HCT116 (cell line): ENCODE measurements at regions not wholly inside any gene's neighbourhood (a gene's known extent, or its start where the extent isn't known, plus 50 kb on each side); places are given as distances from the start of the nearest gene placed in this dataset.

ENCODE experiments used
- ATAC-seq: fragments of 200-7000 bp; cut with Tn5 transposase; 2 replicates; pipeline ENCODE4 v1.9.1; 2020; ENCODE audit warnings: mild to moderate bottlenecking, moderate library complexity
- BruUV-seq: library from RNA; stranded (reverse); fragments of 400-500 nt; replicated peaks from 2 replicates; lab custom pipeline; 2021; lab: Mats Ljungman, UMichigan
- CTCF ChIA-PET: fragments of 300-600 bp; sonication (Branson Sonifier 250); formaldehyde crosslinking; loops from one replicate; lab custom pipeline; 2021; ENCODE audit warnings: antibody characterized with exemption; lab: Charles Lee
- POLR2A ChIA-PET: fragments of 300-600, 350-600 bp; sonication (Branson Sonifier 250); formaldehyde crosslinking; loops from one replicate; lab custom pipeline; 2021; ENCODE audit warnings: antibody characterized with exemption; lab: Charles Lee
- RAD21 ChIA-PET, 2 experiments: fragments of 300-600 bp; sonication (Branson Sonifier 250); formaldehyde crosslinking; loops; one replicate each; lab custom pipeline; 2023; ENCODE audit warnings: low total read pairs in 2 of 2; ENCODE audit not compliant: uncharacterized antibody in 2 of 2, unreplicated experiment in 2 of 2, low non-redundant PET in 1 of 2; lab: Charles Lee
- DNase-seq: peaks from one replicate; pipeline ENCODE4 v3.0.0-alpha.2; 2010; ENCODE audit warnings: low read depth, low spot score
- H2AFZ ChIP-seq: fragments of 200-600 bp; shearing (Covaris generic), sonication (generic); 2 replicates; pipeline ENCODE4 v1.6.1; 2017; ENCODE audit warnings: low read depth, mixed run types, mixed read lengths, antibody characterized with exemption, low read length; ENCODE audit not compliant: poor library complexity, severe bottlenecking
- H3K27ac ChIP-seq: 2 replicates; pipeline ENCODE4 v1.5.1; 2012; ENCODE audit warnings: low read depth, low read length
- H3K27me3 ChIP-seq: fragments of 200-600 bp; sonication (generic); 2 replicates; pipeline ENCODE4 v1.6.1; 2016; ENCODE audit warnings: mixed run types, low read length, mixed read lengths; ENCODE audit not compliant: insufficient read depth
- H3K36me3 ChIP-seq, 2 experiments: fragments of 200-500 bp in 1 of 2; fragments of 200-600 bp in 1 of 2; sonication (Bioruptor generic) in 1 of 2; sonication (generic) in 1 of 2; 2 replicates each; pipeline versions ENCODE4 v1.5.1 to v1.6.1; 2014 to 2016; ENCODE audit warnings: low read length in 2 of 2, inconsistent platforms in 1 of 2, mixed read lengths in 1 of 2, mixed run types in 1 of 2; ENCODE audit not compliant: insufficient read depth in 2 of 2, control insufficient read depth in 1 of 2
- H3K4me1 ChIP-seq, 2 experiments: fragments of 200-600 bp in 1 of 2; sonication (generic) in 1 of 2; 2 replicates each; pipeline versions ENCODE4 v1.5.1 to v1.6.1; 2012 to 2017; ENCODE audit warnings: low read length in 2 of 2, inconsistent platforms in 1 of 2, mild to moderate bottlenecking in 1 of 2, mixed read lengths in 1 of 2, mixed run types in 1 of 2, moderate library complexity in 1 of 2; ENCODE audit not compliant: insufficient read depth in 2 of 2, control insufficient read depth in 1 of 2
- H3K4me2 ChIP-seq: fragments of 200-600 bp; sonication (generic); 2 replicates; pipeline ENCODE4 v1.6.1; 2017; ENCODE audit warnings: mixed run types, low read length, mixed read lengths
- H3K4me3 ChIP-seq, 2 experiments: fragments of 200-600 bp in 1 of 2; sonication (generic) in 1 of 2; replicated peaks in 1 of 2; 2 replicates each; pipeline ENCODE4 v1.5.1; 2011 to 2016; ENCODE audit warnings: low read length in 2 of 2, control low read depth in 1 of 2, low read depth in 1 of 2, mild to moderate bottlenecking in 1 of 2, mixed read lengths in 1 of 2, mixed run types in 1 of 2
- H3K79me2 ChIP-seq: fragments of 200-600 bp; sonication (generic); 2 replicates; pipeline ENCODE4 v1.6.1; 2017; ENCODE audit warnings: mild to moderate bottlenecking, mixed run types, low read length, moderate library complexity, mixed read lengths; ENCODE audit not compliant: insufficient read depth
- H3K9ac ChIP-seq: fragments of 200-600 bp; sonication (generic); 2 replicates; pipeline ENCODE4 v1.6.1; 2016; ENCODE audit warnings: low read length, mixed read lengths
- H3K9me2 ChIP-seq: fragments of 200-600 bp; sonication (generic), shearing (Covaris generic); 2 replicates; pipeline ENCODE4 v1.6.1; 2017; ENCODE audit warnings: mixed run types, mild to moderate bottlenecking, moderate library complexity; ENCODE audit not compliant: insufficient read depth
- H3K9me3 ChIP-seq, 2 experiments: fragments of 200-500 bp in 1 of 2; fragments of 200-600 bp in 1 of 2; sonication (Bioruptor generic) in 1 of 2; sonication (generic) in 1 of 2; 2 replicates each; pipeline ENCODE4 v1.6.1; 2014 to 2017; ENCODE audit warnings: low read length in 2 of 2, mixed read lengths in 2 of 2, inconsistent platforms in 1 of 2, low read depth in 1 of 2, mild to moderate bottlenecking in 1 of 2, mixed run types in 1 of 2, moderate library complexity in 1 of 2; ENCODE audit not compliant: control insufficient read depth in 1 of 2, insufficient read depth in 1 of 2
- H4K20me1 ChIP-seq: fragments of 200-600 bp; sonication (generic), shearing (Covaris generic); 2 replicates; pipeline ENCODE4 v1.6.1; 2017; ENCODE audit warnings: mixed run types, mild to moderate bottlenecking, moderate library complexity; ENCODE audit not compliant: insufficient read depth
- ATF3 ChIP-seq: IDR thresholded peaks from 2 replicates; pipeline ENCODE4 v1.6.1; 2012
- CEBPB ChIP-seq: IDR thresholded peaks from 2 replicates; pipeline ENCODE4 v1.6.1; 2012; ENCODE audit warnings: low read depth
- EGR1 ChIP-seq: IDR thresholded peaks from 2 replicates; pipeline ENCODE4 v1.6.1; 2012; ENCODE audit warnings: low read depth
- ELF1 ChIP-seq: IDR thresholded peaks from 2 replicates; pipeline ENCODE4 v1.6.1; 2012; ENCODE audit warnings: low read depth, borderline replicate concordance
- EZH2 ChIP-seq: fragments of 200-600 bp; sonication (generic); IDR thresholded peaks from 2 replicates; pipeline ENCODE4 v1.6.1; 2017; ENCODE audit warnings: antibody characterized with exemption, mixed run types
- POLR2A ChIP-seq: IDR thresholded peaks from 2 replicates; pipeline ENCODE4 v1.7.0; 2011; ENCODE audit warnings: borderline replicate concordance; ENCODE audit not compliant: insufficient read depth, insufficient read length; ENCODE audit errors: extremely low read depth
- POLR2AphosphoS5 ChIP-seq: IDR thresholded peaks from 2 replicates; pipeline ENCODE4 v1.6.1; 2011; ENCODE audit warnings: mild to moderate bottlenecking, low read depth, low read length, moderate library complexity
- REST ChIP-seq: IDR thresholded peaks from 2 replicates; pipeline ENCODE4 v1.6.1; 2012; ENCODE audit warnings: low read depth
- SIN3A ChIP-seq: IDR thresholded peaks from 2 replicates; pipeline ENCODE4 v1.6.1; 2012; ENCODE audit warnings: low read depth
- SRF ChIP-seq: IDR thresholded peaks from 2 replicates; pipeline ENCODE4 v1.6.1; 2012; ENCODE audit warnings: low read depth
- ZFX ChIP-seq: fragments of 450-650 bp; IDR thresholded peaks from 2 replicates; pipeline ENCODE4 v1.6.1; 2017
- ZNF274 ChIP-seq: fragments of 200-500 bp; sonication (Bioruptor generic); IDR thresholded peaks from 2 replicates; pipeline ENCODE4 v1.6.1; 2014; ENCODE audit warnings: mild to moderate bottlenecking, low read depth, low read length, inconsistent platforms
- intact Hi-C: fragments of 100-400 bp; cut with micrococcal nuclease; formaldehyde crosslinking; loops from 2 replicates; pipeline ENCODE4 v1.10.0; 2022
- TF ChIP-seq, protein P1 (sequence below): IDR thresholded peaks from 2 replicates; pipeline ENCODE4 v1.6.1; 2012
- TF ChIP-seq, protein P2 (sequence below), 3 experiments: fragments of 200-600 bp in 1 of 3; sonication (generic) in 1 of 3; IDR thresholded peaks in 2 of 3; conservative IDR thresholded peaks in 1 of 3; 2 replicates each; pipeline ENCODE4 v1.5.1; 2012 to 2017; ENCODE audit warnings: low read depth in 2 of 3, low read length in 2 of 3, antibody characterized with exemption in 1 of 3, borderline replicate concordance in 1 of 3, control low read depth in 1 of 3, mild to moderate bottlenecking in 1 of 3, mixed read lengths in 1 of 3, mixed run types in 1 of 3, moderate library complexity in 1 of 3; ENCODE audit not compliant: insufficient read depth in 1 of 3
- TF ChIP-seq, protein P3 (sequence below): IDR thresholded peaks from 2 replicates; pipeline ENCODE4 v1.6.1; 2011; ENCODE audit warnings: mild to moderate bottlenecking, low read length, moderate library complexity; ENCODE audit not compliant: insufficient replicate concordance; ENCODE audit errors: extremely low read depth

GRCh38 chr3:30199855-30200254, 406.5 kb upstream of the TGFBR2 start (continued):
- TF ChIP-seq POLR2AphosphoS5 (no peak), EZH2 (no peak), EGR1 (no peak), ZFX (no peak)
- TF ChIP-seq, protein P1, sequence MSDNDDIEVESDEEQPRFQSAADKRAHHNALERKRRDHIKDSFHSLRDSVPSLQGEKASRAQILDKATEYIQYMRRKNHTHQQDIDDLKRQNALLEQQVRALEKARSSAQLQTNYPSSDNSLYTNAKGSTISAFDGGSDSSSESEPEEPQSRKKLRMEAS: no peak
- TF ChIP-seq, all 23 proteins: peak for 0

DNA sequence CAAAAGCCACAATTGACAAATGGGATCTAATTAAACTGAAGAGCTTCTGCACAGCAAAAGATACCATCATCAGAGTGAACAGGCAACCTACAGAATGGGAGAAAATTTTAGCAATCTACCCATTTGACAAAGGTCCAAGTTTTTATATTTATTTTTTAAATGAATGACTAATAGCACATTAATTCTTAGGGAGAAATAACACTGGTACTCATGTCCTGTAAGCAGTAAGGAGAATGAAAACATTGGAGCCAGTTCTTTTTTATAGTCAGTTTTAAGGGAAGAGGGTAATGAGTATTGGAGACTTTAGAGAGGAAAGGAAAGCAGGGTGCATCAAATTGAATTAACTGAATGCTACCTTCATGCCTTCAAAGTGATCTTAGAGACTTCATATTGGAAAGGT, 404.7 kb upstream of the TGFBR2 start:
- Histone ChIP-seq H3K36me3 (no peaks in the 10 kb centered on the region), H3K4me3 (no peak overlapping the region), H3K4me2 (no peak overlapping the region), H3K4me1 (no peaks in the 10 kb centered on the region), H3K9me3 (no peaks in the 10 kb centered on the region), H4K20me1 (no peaks in the 10 kb centered on the region), H3K9ac (no peak overlapping the region), H3K27me3 (no peaks in the 10 kb centered on the region), H2AFZ (no peak overlapping the region), H3K9me2 (no peaks in the 10 kb centered on the region), H3K79me2 (no peaks in the 10 kb centered on the region), H3K27ac (no peak overlapping the region)
- ChIA-PET POLR2A (no interaction called here), CTCF (no interaction called here), RAD21 (no interaction called here)
- ATAC-seq (no peak), DNase-seq (no peak)
- intact Hi-C loops: no loop called here
- TF ChIP-seq ZNF274 (no peak), POLR2A (no peak), ATF3 (no peak), REST (no peak), POLR2AphosphoS5 (no peak), ELF1 (no peak), CEBPB (no peak), SIN3A (no peak), SRF (no peak), EGR1 (no peak)
- TF ChIP-seq, protein P2, sequence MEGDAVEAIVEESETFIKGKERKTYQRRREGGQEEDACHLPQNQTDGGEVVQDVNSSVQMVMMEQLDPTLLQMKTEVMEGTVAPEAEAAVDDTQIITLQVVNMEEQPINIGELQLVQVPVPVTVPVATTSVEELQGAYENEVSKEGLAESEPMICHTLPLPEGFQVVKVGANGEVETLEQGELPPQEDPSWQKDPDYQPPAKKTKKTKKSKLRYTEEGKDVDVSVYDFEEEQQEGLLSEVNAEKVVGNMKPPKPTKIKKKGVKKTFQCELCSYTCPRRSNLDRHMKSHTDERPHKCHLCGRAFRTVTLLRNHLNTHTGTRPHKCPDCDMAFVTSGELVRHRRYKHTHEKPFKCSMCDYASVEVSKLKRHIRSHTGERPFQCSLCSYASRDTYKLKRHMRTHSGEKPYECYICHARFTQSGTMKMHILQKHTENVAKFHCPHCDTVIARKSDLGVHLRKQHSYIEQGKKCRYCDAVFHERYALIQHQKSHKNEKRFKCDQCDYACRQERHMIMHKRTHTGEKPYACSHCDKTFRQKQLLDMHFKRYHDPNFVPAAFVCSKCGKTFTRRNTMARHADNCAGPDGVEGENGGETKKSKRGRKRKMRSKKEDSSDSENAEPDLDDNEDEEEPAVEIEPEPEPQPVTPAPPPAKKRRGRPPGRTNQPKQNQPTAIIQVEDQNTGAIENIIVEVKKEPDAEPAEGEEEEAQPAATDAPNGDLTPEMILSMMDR (IDR thresholded peaks at IDR 0.05 in 2 of 3, conservative IDR thresholded peaks at IDR 0.05 in 1 of 3; ENCODE audit: borderline replicate concordance in 1 of 3, insufficient read depth in 1 of 3, low read depth in 2 of 3, low read length in 2 of 3): no peak
- TF ChIP-seq, protein P1: no peak
- TF ChIP-seq, protein P3, sequence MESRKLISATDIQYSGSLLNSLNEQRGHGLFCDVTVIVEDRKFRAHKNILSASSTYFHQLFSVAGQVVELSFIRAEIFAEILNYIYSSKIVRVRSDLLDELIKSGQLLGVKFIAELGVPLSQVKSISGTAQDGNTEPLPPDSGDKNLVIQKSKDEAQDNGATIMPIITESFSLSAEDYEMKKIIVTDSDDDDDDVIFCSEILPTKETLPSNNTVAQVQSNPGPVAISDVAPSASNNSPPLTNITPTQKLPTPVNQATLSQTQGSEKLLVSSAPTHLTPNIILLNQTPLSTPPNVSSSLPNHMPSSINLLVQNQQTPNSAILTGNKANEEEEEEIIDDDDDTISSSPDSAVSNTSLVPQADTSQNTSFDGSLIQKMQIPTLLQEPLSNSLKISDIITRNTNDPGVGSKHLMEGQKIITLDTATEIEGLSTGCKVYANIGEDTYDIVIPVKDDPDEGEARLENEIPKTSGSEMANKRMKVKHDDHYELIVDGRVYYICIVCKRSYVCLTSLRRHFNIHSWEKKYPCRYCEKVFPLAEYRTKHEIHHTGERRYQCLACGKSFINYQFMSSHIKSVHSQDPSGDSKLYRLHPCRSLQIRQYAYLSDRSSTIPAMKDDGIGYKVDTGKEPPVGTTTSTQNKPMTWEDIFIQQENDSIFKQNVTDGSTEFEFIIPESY: no peak
- no TSS peak for BruUV-seq
